PC-9 (cell line): ENCODE measurements at regions not wholly inside any gene's neighbourhood (a gene's known extent, or its start where the extent isn't known, plus 50 kb on each side); places are given as distances from the start of the nearest gene placed in this dataset.

Experiments used
- EZH2 ChIP-seq: fragments of 200-600 bp; sonication (generic); IDR thresholded peaks from 2 replicates; pipeline ENCODE4 v1.8.0; 2017; ENCODE audit warnings: antibody characterized with exemption, low read depth
- TF ChIP-seq, protein P1 (sequence below): fragments of 200-600 bp; sonication (generic); conservative IDR thresholded peaks from 2 replicates; pipeline ENCODE4 v1.6.1; 2017; ENCODE audit warnings: mixed run types, antibody characterized with exemption, mild to moderate bottlenecking, moderate library complexity

- TF ChIP-seq, protein P1, sequence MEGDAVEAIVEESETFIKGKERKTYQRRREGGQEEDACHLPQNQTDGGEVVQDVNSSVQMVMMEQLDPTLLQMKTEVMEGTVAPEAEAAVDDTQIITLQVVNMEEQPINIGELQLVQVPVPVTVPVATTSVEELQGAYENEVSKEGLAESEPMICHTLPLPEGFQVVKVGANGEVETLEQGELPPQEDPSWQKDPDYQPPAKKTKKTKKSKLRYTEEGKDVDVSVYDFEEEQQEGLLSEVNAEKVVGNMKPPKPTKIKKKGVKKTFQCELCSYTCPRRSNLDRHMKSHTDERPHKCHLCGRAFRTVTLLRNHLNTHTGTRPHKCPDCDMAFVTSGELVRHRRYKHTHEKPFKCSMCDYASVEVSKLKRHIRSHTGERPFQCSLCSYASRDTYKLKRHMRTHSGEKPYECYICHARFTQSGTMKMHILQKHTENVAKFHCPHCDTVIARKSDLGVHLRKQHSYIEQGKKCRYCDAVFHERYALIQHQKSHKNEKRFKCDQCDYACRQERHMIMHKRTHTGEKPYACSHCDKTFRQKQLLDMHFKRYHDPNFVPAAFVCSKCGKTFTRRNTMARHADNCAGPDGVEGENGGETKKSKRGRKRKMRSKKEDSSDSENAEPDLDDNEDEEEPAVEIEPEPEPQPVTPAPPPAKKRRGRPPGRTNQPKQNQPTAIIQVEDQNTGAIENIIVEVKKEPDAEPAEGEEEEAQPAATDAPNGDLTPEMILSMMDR = no peak
- no peak for TF ChIP-seq EZH2
These were observed 174.5 kb downstream of the INHBB start for GRCh38 chr2:120520454-120520853.
